CD4-positive, alpha-beta T cell treated with Interferon alpha-2 for 1 hour (primary cell): ENCODE measurements at regions not wholly inside any gene's neighbourhood (a gene's known extent, or its start where the extent isn't known, plus 50 kb on each side); places are given as distances from the start of the nearest gene placed in this dataset.
A peak's percentile ranks its signal among the peaks of the same experiment; 100 is the strongest.
"Not testable (repeated sequence)": the region's sequence is repeated elsewhere in the genome, so short reads cannot be mapped to it uniquely, and the experiment has no call there.

ENCODE experiments used
- DNase-seq, 2 donors: peaks; one replicate each; pipeline ENCODE4 v3.0.0-alpha.2; 2020 to 2022

DNA sequence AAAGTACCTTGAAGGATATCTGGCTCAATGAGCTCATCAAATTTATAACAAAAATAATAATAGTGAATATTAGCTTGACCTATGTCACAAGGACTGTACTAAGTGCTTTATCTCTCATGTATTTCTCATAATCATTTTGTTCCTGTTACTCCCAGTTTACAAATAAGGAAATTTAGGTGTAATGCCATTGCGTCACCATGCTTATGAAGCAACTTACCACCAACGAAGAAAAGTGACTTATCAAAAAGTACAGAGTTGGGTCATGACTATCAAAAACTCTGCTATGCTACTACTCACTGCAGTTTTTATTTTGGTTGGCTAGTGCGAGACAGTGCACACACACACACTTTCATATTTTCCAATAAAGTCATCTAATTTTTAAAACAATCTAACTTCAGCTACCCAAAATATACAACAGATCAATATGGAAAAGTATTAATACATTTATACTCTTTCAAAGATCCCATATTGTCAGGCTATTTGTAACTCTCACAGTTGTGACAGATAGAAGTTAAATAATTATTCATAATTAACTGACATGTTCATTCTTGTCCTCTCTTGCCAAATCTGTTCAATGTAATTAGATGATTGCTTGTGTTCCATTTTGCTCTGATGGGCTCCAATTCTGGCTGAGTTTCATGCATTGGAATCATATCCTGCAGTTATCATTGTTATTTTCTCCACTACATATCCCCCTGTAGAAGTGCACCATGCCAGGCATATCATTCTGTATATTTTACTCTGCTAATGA, 119.4 kb downstream of the KCNJ2 start:
- peak in 1 of 2 donors; percentile 57 for DNase-seq

DNA sequence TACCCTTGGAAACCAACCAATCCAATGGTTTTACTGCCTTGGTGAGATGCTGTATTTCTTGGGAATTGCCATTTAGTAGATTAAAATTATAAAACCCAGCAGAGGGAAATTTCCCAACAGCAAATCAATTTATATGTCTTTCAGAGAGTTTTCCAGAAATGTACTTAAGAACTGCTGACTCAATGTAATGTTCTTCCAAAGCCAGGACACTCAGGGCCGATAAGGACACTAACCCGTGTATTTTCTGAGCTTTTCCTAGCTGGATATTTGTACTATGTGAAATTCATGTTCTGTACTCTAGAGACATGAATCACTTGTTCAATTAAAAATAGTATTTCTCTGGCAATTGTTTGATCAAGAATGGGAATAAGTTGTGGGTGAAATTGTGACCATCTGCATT, 121.4 kb downstream of the KCNJ2 start:
- no peak for DNase-seq

DNA sequence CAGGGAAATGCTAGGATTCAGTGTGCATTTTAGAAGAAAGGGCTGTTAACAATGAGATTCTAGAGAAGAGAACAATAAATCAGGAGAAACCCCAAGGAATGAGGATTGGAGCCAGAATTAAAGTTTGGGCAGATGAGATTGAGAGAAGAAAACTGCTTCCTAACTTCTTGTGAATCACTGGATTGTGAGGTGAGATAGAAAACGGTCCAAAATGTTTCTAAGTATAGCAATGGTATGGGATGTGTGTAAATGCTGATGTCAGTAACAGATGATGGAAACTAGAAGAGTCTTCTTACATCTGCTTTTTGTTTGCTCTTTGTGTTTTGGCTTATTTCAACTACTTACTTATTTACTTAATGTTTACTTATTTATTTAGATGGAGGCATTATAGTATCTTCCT, 123.0 kb downstream of the KCNJ2 start:
- no peak for DNase-seq

DNA sequence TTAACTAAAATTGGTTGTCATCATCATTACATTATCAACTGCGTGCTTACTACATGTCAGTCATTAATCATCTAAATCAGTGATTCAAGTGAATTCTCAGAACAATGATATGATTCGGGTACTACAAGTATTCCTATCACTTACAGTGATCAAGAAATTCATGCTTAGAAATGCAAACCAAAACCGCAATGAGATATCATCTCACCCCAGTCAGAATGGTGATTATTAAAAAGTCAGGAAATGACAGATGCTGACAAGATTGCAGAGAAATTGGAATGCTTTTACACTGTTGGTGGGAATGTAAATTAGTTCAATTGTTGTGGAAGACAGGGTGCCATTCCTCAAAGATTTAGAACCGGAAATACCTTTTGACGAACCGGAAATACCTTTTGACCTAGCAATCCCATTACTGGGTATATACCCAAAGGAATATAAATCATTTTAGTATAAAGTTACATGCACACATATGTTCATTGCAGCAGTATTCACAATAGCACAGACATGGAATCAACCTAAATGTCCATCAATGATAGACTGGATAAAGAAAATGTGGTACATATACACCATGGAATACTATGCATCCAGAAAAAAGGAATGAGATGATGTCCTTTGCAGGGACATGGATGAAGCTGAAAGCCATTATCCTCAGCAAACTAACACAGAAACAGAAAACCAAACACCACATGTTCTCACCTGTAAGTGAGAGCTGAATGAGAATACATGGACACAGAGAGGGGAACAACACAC, 124.4 kb downstream of the KCNJ2 start:
- DNase-seq: not testable (repeated sequence)

DNA sequence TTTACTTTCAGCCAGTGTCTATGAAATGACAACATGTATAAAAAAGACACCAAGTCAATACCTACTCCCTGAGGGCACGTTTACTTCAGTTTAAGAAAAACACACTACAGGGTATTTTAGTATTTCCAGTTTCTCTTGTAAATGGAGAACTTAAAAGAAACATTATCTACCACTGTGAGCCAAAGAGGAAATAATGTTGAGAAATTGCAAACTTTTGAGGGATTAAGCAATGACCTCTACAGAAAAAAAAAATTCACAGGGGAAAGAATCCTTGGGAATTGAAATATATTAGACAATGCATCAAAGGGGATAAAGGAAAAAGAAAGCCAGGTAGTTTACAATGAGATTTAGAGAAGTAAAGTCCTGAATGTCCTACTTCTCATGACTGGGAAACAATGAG, 126.0 kb downstream of the KCNJ2 start:
- DNase-seq: no peak

DNA sequence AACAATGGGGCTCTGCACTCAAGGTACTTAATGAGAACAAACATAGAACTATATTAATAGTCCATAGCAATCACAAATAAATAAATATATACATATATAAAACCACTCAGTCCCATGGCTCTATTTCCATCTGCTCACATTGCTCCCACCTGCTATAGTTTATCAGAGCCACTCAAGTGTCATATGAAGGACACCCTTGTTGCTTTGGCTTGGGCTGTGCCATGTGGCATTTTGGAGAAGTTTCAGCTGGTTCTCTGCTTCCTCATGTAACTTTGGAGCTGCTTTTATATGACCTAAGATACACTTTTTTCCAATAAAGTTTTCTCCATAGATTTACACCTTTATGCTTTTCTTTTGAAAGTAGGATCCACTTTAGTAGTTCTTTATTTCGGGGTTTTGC, 126.4 kb downstream of the KCNJ2 start:
- no peak for DNase-seq

DNA sequence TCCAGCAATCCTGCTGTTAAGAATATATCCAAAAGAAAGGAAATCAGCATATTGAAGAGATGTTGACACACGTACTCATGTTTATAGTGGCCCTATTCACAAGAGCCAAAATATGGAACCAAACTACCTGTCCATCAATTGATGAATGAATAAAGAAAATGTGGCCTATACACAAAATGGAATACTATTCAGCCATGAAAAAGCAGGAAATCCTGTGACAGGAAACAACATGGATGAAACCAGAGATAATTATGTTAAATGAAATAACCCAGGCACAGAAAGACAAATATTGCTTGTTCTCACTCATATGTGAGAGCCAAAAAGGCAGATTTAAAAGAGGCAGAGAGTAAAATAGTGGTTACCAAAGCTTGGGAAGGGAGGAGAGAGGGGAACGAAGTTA, 127.1 kb downstream of the KCNJ2 start:
- DNase-seq: no peak

DNA sequence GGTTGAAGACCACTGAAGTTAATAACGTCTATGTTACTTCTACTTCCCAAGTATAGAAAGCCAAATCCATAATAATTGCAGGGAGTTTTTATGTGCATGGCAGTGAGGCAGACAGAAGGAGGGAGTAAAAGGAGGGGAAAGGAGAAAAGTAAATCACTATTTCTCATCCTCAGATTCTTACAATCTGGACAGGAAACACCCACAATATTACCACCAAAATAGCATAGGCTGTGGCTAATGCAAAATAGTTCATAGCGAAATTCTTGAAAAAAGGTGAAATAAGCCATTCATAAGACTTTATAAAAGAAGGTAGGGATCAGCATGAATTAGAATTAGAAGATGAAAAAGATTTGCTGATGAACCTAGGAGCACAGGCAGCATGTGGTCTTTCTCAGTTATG, 128.1 kb downstream of the KCNJ2 start:
- DNase-seq: no peak

DNA sequence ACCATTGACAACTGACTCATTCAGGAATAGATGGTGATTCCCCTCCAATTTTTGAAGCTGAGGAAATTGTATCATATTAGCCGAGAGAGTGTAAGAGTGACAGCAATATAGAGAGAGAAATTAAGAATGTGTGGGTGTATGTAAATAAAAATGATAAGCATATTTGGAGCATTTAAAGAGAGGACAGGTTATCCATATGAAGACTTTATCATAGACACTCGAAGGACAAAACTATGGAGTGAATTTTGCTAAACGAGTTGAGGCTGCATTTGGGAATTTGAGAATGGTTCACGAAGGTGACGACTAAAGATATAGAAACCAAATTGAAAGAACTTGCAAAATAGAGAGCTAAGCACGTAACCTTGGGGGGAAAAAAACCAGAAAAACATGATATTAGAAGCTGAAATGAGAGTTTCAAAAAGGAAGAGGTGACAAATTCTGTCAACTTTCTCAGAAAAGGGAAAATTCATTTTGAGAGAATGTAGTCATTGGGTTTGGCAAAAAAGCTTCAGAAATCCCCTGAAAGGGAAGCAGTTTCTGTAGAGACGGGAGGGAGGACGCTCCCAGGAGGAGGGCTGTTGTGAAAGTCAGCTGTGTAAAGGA, 129.7 kb downstream of the KCNJ2 start:
- DNase-seq: no peak

DNA sequence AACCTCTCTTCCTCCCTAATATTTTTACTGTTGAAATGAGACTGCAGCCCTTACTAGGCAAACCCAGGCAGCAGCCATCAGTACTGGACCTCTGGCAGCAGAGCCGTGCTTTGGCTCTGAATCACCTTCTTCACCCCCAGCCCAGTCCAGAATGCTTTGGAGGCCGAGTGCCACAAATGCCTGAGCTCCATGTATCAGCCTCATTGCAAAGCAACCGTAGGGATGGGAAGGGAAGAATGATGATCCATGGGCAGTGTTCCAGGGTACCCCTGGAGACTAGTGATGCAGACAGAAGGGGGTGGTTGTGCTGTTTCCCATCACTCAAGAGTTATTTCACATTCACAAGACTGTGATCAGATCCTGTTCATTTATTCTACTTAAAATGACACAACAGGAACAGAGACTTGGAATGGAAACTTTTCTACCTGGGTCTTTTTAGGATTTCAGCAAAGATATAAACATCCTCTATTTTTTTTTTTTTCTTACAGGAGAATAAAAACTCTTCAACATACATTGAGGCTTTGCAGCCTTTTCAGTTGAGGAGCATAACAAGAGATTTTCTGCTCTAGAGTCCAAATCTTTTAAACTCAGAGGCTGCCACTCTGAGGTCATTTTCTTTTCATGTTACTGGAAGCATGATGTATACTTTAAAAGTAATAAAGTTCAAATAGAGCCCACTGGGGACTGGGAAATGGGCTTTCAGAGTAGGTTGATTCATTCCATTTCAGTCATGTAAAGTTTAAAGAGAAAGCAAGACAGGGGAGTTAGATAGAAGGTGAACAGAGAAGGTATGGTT, 138.3 kb downstream of the KCNJ2 start:
- no peak for DNase-seq

DNA sequence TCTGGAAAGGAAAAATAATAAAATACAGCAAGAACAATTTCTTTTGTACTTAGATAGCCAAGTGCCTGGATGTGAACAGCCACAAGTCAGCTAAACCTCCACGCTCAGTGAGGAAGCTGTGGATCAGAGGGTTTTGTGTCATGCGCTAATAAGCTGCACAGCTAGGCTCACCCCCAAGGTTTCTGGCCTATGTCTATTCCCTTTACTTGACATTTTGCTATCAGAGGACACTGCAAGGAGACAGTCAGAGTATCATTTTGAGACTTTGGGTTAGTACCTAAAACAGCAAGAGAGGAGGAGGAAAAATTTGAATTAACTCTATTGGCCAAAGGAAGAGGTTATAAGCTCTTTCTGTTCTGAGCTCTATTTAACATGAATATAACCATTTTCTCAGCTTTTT, 139.3 kb downstream of the KCNJ2 start:
- no peak for DNase-seq

DNA sequence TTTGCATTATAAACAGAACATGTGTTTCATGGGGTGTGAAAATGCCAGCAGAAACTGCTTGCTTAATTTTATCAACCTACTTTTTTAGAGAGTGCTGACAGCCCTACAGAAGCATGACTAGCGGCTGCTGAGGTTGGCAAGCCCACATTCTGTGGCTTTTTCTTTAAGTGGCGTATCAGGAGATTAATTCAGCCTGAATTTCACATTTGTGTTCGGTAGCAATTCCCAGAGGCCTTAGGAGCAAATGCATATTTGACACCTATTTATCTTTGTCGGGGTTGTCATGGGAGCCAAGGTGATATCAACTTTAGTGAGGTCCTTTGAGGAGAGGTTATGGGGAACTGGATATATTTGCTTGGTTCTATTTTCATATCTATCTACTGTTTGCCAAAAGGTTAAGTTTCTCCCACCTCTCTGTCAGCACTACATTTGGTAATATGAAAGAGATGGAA, 140.9 kb downstream of the KCNJ2 start:
- no peak for DNase-seq

DNA sequence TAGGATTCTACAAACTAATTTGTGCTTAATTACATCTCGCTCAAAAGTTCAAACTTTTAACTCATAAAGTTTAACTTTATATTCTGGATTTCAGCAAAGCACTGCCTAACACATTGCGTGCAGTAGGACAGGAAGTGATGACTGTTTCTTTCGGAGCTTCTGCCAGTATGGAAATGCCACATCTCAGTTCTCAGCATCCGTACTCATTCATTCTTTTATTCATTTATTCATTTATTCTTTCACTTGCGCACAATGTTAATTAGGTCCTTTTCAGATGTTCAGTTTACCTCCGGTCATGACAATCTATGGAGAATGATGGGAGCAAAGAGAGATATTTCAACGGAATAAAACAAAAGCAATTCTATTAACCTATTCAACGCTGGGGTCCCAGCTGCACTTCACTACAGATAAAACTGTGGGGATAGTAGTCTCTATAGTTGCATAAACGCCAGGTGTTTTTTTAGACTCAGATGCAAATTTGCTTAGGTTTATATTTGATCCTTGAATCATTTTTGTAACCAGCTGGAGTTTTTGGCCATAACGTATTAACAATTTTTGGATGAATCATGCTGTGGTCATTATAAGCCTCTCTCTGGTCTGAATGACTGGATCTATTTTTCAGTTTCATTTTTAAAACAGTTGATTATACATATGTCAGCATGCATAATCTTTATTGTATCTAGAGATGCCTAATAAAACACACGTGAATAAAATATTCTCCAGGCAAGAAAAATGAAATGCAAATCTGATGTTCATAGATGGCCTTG, 143.9 kb downstream of the KCNJ2 start:
- no peak for DNase-seq

DNA sequence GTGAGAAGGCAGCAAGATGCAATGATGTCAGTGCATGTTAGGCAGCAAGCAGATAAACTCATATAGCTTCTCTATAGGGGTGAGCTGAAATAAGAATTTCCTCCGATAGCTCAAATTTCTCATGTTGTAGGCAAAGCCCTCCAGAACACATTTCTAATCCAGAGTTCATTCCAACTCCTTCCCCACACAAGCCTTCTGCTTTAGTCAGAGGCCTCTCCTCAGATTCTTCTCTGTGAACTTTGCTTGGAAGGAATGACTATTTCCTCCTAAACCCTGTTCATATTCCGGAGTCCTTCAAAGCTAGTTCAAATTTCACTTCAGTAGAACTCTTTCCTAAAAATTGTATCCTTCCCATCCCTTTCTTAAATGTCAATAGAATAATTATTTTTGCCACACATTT, 144.8 kb downstream of the KCNJ2 start:
- DNase-seq: no peak

DNA sequence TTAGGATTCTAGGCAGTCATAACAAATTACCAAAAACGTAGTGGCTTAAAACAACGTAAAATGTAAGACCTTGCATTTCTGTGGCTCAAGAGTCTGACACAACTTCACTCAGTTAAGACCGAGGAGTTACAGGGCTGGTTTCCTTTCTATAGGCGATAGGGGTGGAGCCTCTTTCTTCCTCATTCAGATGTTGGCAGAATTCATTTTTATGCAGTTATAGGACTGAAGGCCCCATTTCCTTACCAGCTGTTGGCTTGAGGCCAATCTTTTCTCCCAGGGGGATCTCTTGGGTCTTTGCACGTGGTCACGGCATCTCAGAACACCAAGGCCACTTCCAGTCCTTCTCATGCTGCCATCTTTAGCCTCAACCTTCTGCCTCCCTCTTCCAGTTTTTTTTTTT, 145.2 kb downstream of the KCNJ2 start:
- peak in 1 of 2 donors; percentile 2 for DNase-seq

DNA sequence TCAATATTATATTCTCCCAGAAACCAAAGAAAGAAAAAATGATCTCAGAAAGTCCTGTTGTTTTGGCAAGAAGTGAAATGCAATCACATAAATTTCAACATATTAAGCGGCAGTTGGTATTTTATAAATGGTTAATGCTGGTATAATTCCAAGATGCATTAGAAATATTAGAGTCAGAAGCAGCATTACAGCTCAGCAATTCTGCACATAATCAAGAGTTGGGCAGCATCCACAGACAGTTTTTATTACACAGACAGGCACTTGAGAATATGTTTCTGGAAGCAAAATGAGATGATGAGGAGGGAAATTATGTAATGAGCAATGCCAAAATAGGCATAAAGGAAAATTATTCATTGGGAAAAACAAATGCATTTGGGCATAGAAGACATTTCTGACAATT, 148.1 kb downstream of the KCNJ2 start:
- no peak for DNase-seq

DNA sequence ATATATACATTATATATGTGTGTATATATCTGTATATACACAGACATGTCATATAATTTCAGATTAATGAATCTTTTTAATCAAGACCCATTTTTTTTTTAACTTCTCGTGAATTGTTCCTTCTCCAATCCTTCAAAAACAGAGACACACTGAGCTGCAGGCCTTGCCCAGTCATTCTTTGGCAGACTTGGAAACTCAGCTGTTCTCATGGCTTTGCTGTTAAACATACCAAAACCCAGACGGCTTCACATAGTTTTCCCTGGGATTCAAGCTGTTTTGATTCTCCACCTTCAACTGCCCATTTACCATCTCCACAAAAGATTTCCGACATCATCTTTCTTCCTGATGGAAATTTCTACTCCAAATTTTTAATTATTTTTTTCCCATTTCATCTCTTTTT, 148.7 kb downstream of the KCNJ2 start:
- no peak for DNase-seq

DNA sequence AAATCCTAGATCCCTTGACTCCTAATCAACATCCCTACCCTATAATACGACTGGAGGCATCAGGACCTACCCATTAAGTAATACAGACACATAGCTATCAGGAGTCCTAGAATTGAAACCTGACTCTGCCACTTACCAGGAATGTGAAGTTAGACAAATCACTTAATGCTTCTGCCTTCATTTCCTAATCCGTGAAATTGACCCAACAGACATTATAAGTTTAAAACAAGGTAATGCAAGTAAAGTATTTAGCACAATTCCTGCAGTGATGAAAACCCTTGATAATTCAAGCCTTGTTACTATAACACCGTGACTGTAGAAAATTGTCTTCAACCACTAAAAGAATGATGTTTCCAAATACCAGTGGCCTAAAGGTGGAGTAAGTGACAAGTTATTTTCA, 150.2 kb downstream of the KCNJ2 start:
- DNase-seq: no peak

DNA sequence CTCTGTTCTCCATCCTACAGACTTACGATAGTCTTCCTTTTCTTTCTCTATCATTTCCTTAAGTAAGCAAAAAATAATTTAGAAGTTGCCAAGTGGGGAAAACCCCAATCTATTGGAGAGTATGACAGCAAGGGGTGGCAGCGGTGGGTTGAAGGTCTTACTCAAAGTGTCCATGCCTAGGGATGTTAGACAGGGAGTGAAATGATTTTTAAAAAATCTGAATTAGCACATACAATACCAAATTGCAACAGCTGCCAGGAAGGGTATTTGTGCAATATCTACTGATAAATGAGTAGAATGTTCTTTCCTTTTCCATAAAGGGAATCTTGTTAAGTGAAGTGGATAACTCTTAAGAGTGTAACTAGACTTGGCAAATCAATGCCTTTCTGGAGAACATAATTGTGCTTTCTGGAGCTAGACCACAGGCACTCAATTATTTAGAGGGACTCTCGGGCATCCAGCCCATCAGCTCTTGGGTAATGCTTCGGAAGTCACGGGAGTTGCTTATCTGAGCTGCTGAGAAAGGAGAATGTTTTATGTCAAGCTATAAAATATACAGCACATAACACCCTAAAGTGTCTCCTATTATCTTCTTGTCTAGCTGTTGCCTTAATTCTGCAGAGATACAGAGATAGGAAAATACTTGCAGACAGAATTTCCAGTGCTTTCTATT, 151.5 kb downstream of the KCNJ2 start:
- DNase-seq: no peak

DNA sequence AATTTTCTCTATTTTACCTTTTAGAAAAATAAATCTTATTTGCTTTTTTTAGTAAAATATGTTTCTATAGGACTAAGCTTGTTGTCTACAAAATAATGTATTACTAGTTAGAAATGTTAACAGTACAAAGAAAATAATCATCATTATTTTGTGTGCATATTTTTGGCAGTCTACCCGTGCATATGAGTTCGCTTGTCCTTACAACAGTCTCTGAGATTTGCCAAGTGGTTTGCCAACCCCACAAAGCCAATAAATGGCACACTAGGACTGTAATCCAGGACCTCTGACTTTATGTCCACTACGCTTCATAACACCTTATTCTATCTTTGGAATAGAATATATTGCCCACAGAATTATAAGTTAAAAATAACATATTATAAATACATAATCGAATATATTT, 152.0 kb downstream of the KCNJ2 start:
- no peak for DNase-seq

DNA sequence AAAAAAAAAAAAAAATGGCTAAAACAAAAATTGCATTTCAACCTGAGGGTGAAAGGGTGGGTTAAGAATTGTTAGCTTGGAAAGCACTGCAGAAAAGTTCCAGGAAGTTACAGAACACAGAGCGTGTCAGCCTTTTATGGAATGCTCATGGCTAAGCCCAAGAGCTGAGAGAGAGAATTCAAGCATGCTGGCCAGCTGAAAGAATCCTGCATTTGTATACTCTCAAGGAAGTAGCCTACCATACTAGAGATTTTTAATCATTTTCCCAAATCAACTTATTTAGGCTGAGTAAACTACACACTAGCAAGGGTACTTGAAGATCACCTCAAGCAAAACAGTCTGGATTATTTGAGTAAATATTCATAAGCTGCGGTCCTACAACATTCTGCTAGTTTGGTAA, 153.9 kb downstream of the KCNJ2 start:
- no peak for DNase-seq

DNA sequence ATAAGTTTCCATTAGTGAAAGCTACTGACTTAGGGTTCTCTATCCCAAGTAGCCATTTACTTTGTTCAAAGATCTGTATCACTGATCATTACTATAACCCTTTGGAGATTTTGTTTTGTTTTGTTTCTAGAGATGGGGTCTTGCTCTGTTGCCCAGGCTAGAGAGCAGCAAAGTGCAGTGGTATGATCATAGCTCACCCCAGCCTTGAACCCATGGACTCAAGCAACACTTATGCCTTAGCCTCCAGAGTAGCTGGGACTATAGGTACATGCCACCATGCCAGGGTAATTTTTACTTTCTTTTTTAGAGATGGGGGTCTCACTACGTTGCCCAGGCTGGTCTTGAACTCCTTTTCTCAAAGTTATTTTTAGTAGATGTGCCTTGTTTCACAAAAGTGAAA, 154.7 kb downstream of the KCNJ2 start:
- DNase-seq: no peak
